SH-SY5Y (cell line): ENCODE measurements at regions not wholly inside any gene's neighbourhood (a gene's known extent, or its start where the extent isn't known, plus 50 kb on each side); places are given as distances from the start of the nearest gene placed in this dataset.

Experiments
- GATA2 ChIP-seq: IDR thresholded peaks from 2 replicates; pipeline ENCODE4 v1.6.1; 2011; ENCODE audit warnings: mild to moderate bottlenecking, low read depth, low read length
- GATA3 ChIP-seq: IDR thresholded peaks from 2 replicates; pipeline ENCODE4 v1.6.1; 2011; ENCODE audit warnings: low read depth, mild to moderate bottlenecking, low read length, moderate library complexity

DNA sequence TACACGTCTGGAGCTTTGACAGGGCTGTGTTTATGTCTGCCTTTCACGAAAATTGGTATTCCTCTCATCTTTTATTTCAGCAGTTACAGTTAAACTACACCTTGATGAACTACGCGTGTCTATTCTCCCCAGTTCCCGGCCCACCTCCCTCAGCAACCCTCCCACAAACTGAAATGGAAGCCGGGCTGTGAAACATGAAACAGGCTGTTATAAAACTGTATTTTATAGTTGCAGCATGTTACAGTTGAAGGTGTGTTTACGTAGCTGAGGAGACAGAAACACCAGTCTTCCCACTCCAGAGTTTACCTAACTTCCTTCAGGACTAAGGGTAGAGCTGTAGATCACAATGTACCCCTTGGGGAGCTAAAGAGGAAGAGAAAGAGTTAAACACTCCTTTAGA, 228.3 kb upstream of the ZNF32 start:
- no peak for TF ChIP-seq GATA2
- no peak for TF ChIP-seq GATA3
